ENCODE measurements at regions not wholly inside any gene's neighbourhood (a gene's known extent, or its start where the extent isn't known, plus 50 kb on each side); places are given as distances from the start of the nearest gene placed in this dataset.
"Not testable (repeated sequence)": the region's sequence is repeated elsewhere in the genome, so short reads cannot be mapped to it uniquely, and the experiment has no call there.

DNA sequence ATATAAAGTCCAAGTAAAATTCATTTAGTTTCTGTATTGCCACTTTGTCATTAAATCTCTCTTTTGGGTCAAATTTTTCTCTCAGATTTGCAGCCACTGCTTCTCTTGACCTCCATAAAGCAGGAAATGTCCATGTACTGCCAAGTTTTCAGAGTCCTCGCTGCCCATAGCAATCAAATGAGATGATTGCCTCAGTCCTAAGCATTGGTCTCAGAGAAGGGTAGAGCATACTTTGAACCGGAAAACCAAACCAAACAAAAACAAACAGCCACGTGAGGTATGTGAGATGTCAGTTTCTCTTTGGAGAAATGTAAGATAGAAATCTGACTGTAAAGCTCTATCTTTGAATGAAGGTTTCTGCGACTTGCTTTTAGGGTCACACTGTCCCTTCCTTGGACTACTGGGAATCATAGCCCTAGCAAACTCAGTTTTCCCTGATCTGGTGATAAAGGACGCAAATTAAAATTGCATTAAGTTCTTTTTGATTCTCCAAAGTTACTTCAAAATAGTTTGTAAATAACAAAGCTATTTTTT is 505.4 kb upstream of the CITED2 start:
- ChIA-PET CTCF (interaction anchor here (1.2 to 1.9 kb wide), 2 partner anchors 11 to 15 kb away, joined by 3 to 5 read pairs; no protein-coding TSS in a partner anchor), POLR2A (no interaction called here)
- no peak for DNase-seq (ENCODE audit: extremely low spot score)
- TF ChIP-seq, protein P1, sequence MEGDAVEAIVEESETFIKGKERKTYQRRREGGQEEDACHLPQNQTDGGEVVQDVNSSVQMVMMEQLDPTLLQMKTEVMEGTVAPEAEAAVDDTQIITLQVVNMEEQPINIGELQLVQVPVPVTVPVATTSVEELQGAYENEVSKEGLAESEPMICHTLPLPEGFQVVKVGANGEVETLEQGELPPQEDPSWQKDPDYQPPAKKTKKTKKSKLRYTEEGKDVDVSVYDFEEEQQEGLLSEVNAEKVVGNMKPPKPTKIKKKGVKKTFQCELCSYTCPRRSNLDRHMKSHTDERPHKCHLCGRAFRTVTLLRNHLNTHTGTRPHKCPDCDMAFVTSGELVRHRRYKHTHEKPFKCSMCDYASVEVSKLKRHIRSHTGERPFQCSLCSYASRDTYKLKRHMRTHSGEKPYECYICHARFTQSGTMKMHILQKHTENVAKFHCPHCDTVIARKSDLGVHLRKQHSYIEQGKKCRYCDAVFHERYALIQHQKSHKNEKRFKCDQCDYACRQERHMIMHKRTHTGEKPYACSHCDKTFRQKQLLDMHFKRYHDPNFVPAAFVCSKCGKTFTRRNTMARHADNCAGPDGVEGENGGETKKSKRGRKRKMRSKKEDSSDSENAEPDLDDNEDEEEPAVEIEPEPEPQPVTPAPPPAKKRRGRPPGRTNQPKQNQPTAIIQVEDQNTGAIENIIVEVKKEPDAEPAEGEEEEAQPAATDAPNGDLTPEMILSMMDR (IDR thresholded peaks at IDR 0.05; ENCODE audit: control extremely low read depth, extremely low read depth, low read depth, missing control alignments), result no peak

DNA sequence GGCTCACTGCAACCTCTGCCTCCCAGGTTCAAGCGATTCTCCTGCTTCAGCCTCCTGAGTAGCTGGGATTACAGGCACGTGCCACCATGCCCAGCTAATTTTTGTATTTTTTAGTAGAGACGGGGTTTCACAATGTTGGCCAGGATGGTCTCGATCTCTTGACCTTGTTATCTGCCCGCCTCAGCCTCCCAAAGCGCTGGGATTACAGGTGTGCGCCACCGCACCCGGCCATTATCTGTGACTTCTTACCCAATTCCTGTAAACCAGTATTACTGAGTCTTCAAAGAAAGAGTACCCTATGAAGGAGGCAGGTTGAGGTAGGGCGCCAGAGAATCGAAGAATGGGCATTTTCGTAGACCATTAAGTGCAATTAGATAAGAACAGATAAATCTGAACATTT is 504.8 kb upstream of the CITED2 start:
- POLR2A ChIA-PET; DNase-seq (ENCODE audit: extremely low spot score); CTCF ChIA-PET: not testable (repeated sequence)

DNA sequence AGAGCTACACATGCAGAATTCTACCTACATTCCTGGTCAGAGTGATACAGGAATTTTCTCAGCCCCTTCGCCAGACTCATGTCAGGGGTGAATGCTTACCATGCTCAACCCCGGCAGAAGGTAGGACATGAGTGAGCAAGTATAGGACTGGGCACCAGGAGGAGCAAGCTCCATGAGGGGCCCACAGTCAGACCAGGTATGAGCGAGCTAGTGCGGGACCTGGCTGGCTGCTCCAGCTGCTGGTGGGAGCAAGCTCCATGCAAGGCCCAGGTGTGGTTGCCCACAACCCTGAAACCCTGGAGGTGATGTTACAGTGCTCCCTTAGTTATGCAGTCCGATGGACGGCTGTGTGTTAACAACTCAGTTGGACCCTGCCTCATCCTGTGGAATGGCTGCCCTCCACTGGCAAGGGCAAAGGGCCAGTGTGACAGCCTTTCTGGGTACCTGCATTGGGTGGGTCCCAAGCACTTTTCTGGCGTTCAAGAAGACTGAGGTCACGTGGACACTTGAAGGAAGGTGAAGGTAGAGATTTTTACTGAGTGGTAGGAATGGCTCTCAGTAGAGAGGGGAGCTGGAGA is 503.5 kb upstream of the CITED2 start:
- ChIA-PET POLR2A (no interaction called here), CTCF (interaction anchor here (1.2 kb wide), 3 partner anchors 25 to 508 kb away, joined by 3 to 4 read pairs (median 4); no protein-coding TSS in a partner anchor)
- DNase-seq (ENCODE audit: extremely low spot score), result no peak
- TF ChIP-seq, protein P1 (IDR thresholded peaks at IDR 0.05; ENCODE audit: control extremely low read depth, extremely low read depth, low read depth, missing control alignments), result no peak

DNA sequence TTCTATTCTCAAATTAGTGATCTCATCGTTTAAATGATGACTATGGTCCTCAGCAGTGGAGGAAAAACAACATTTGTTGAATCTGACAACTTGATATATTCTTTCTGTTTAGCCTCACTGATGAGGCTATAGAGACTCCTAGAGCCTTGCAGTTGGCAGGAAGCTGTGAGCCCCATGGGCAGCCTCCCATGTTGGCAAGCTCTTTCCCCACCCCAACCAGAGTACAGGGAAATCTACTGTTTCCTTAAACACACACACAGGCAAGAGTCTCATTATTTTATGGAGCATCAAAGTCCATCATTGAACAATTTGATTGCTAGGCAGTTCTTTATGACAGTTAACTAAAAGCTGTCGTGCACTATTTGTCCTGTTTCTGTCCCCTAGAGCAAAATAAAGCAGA is 498.2 kb upstream of the CITED2 start:
- POLR2A ChIA-PET, result no interaction called here
- TF ChIP-seq, protein P1 (IDR thresholded peaks at IDR 0.05; ENCODE audit: control extremely low read depth, extremely low read depth, low read depth, missing control alignments), result no peak
- CTCF ChIA-PET, result interaction anchor here (1.2 kb wide), 2 partner anchors 49 to 131 kb away, joined by 3 read pairs; no protein-coding TSS in a partner anchor
- DNase-seq (ENCODE audit: extremely low spot score), result no peak

DNA sequence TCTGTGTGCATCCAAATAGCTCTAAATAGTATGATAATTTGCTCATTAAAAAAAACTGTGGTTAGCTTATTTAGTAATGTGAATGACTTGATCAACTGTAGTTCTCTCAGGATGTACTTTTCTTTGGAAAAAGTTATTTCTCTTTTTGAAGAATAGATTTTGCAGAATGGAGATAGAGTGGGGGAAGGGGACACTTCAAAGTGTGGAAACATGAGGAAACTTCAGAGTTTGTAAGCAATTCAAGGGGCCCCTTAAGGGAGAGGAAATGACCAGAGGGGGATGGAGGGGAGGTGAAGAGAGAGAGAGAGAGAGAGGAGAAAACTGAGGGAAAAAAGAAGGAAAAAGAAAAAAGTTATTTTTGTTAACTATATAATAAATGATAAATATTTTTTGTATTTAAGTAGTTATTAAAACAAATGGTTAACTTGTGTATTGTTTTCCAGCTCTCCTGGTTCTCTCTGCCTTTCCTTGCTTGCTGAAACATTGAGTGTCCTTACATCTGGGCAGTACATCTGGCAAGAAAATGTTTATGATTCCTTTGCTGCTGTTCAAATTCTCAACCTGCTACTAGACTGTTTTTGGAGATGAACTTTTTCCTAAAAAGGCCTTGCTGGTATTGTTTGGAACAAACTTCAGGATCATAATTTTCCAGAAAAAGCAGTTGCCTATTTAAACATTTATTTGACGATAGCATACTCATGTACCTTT is 497.5 kb upstream of the CITED2 start:
- ChIA-PET CTCF (interaction anchor here (1.4 kb wide), 1 partner anchor 10 kb away, joined by 7 read pairs; no protein-coding TSS in a partner anchor), POLR2A (no interaction called here)

DNA sequence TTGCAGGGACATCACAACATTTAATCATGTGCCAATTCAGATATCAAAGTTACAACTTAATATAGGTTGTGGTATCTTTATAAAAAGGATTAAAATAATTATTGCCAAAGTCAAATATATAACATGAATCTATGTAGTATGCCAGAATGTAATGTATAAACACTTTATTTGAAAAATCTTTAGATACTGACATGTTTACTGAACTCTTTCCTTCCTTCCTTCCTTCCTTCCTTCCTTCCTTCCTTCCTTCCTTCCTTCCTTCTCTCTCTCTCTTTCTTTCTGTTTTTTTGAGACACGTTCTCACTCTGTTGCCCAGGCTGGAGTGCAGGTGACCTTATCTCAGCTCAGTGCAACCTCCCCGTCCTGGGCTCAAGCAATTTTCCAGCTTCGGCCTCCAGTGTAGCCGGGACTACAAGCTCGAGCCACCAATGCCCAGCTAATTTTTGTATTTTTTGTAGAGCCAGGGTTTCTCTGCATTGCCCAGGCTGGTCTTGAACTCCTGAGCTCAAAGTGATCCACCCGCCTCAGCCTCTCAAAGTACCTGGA is 496.8 kb upstream of the CITED2 start:
- ChIA-PET POLR2A (no interaction called here), CTCF (interaction anchor here (1.4 kb wide), 1 partner anchor 10 kb away, joined by 7 read pairs; no protein-coding TSS in a partner anchor)
- TF ChIP-seq, protein P1 (IDR thresholded peaks at IDR 0.05; ENCODE audit: control extremely low read depth, extremely low read depth, low read depth, missing control alignments), result no peak
- no peak for DNase-seq (ENCODE audit: extremely low spot score)

More for the DNA sequence above, 497.5 kb upstream of the CITED2 start:
- TF ChIP-seq, protein P1 (IDR thresholded peaks at IDR 0.05; ENCODE audit: control extremely low read depth, extremely low read depth, low read depth, missing control alignments), result no peak
- DNase-seq (ENCODE audit: extremely low spot score), result no peak
